Activated T-helper 1 cell treated with Interleukin-2 at 50 U/mL for 16 hours (primary cell): ENCODE measurements at regions not wholly inside any gene's neighbourhood (a gene's known extent, or its start where the extent isn't known, plus 50 kb on each side); places are given as distances from the start of the nearest gene placed in this dataset.

Experiments
- DNase-seq: peaks from one replicate; pipeline ENCODE4 v3.0.0-alpha.2; 2020; ENCODE audit warnings: low read depth

DNA sequence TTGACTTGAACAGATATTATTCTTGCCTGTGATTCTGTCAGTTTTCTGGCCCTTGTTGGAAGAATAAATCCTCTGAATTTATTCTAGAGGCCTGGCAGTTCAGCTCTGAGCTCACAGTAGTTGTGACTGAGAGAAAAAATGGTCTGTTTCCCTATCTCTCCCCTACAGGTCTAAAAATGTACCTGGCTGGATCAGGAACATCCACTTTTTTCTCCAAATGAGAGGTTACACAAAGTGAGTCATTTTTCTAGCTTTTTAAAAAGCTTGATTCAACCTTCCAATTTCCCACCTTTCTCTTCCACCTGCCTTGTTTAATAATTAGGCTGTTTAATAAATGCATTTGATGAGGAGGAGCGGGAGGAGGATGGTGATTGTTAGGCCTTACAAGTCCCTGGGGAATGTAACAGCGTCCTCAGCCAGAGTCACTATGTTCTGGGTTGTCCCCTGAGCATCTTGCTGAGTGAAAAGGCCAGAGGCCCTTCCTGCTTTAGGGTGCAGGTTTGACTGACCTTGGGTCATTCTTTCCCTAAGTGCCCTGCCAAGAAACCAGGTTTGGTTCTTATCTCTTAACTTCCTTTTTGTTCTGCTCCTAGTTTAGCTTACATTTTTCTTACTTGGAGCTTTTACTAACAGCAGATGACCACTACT is 91.7 kb upstream of the FUT8 start:
- no peak for DNase-seq

DNA sequence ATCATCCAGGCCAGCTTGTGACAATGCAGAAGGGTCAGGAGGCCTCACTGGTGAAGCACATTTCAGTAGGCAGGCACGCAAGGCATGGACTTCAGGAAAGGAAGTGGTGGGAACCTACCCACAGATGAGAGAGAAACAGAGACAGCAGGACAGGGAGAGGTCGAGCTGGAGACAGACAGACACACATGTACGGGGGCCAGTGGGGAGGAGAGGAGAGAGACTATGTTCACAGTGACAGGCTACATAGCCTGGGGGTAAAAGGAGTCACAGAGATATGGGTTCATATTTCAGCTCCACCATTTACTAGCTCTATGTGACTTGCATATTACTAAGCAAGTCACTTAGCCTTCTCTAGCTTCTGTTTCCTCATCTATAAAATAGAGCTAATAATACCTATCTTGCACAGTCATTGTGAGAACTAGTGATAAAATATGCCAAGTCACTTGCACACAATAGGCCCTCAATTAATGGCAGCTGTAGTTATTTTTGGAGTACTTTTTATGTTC is 91.1 kb upstream of the FUT8 start:
- no peak for DNase-seq

DNA sequence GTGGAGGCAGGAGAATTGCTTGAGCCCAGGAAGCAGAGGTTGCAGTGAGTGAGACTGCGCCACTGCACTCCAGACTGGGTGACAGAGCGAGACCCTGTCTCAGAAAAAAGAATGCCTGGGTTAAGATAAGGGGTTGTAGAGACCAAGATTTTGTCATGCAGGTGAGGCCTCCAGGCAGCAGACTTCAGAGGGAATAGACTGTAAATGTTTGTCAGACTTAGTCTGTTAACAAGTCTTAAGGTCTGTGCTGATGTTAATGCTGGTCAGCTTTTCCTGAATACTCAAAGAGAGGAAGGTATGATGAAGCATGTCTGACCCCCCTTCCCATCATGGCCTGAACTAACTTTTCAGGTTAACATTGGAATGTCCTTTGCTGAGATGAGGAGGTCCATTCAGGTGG is 83.0 kb upstream of the FUT8 start:
- no peak for DNase-seq

DNA sequence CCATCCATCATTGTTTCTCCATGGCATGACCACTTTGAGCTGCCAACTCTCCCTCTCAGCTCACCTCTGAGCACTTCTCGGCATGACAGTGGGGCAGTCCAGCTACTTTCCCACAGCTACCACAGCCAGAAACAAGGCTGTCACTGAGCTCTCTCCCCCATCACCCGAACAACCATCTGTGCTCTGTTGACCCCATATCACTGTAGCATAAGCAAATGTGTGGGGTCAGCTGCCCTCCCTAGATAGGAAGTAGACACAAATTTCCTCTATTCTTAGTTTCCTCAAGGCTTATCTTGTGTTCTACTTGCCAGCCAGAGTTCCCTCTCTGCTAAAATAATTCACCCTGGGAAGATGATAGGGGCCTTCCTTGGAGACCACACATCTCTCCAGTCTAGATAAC is 82.6 kb upstream of the FUT8 start:
- no peak for DNase-seq

DNA sequence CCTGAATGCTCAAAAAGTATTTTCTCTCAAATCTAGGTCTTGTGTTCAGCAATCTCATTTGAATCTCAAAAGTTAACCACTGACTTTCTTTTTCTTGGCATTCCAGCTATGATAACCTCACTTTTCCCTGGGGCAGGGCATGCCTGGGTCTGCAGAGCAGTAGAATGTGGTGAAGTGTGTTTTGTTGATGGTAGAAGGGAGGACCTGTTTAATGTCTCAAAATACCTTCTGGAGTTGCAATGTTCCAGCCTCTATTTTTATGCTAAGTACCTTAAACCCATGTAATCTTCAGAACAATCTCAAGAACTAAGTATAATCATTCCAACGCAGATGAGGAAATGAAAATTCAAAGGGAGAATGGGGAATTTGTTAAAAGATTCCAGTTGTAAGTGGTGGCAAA is 82.1 kb upstream of the FUT8 start:
- no peak for DNase-seq

DNA sequence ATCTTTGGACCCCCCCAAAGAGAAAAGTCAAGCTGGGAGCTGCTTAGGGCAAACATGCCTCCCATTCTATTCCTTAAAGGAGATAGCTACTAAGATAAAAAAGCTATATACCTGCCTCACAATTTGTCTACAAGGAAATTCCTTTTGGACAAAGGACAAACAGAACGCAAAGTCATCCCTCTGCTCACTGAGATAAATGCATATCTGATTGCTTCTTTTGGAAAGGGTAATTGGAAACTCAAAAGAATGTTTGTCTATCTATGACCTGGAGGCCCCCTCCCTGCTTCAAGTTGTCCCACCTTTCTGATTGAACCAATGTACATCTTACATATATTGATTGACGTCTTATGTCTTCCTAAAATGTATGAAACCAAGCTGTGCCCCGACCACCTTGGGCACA is 80.9 kb upstream of the FUT8 start:
- DNase-seq, result no peak

DNA sequence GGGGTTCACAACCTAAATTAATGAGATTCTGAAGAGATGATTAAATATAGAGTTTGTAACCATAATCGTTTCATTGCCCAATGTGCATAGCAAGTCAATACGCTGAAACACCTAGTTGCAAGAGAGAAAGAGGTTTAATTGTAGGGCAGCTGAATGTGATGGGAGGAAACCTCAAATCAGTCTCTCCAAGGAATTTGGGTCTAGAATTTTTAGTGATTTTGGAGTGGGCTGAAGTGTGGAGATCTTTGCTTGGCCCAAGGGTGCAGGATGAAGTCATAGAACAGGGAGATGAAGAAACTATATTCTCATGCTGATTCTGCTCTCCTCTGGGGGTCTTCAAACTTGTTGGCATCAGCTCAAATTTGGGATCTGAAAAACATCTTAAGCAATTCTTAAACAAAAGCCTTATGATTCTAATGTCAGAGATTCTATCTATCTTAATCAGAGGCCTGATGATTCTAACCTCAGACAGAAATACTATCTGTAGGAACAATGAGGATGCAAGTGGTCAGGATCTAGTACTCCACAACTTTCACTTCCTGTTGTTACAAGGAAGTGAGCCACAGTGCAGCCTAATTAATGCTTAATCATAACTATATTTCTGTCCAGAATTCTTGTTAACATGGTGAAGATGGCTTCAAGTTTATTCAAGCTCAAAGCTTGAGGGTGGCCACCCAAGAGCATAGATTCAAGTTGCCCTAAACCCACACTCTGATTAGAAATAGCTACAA is 80.2 kb upstream of the FUT8 start:
- no peak for DNase-seq

DNA sequence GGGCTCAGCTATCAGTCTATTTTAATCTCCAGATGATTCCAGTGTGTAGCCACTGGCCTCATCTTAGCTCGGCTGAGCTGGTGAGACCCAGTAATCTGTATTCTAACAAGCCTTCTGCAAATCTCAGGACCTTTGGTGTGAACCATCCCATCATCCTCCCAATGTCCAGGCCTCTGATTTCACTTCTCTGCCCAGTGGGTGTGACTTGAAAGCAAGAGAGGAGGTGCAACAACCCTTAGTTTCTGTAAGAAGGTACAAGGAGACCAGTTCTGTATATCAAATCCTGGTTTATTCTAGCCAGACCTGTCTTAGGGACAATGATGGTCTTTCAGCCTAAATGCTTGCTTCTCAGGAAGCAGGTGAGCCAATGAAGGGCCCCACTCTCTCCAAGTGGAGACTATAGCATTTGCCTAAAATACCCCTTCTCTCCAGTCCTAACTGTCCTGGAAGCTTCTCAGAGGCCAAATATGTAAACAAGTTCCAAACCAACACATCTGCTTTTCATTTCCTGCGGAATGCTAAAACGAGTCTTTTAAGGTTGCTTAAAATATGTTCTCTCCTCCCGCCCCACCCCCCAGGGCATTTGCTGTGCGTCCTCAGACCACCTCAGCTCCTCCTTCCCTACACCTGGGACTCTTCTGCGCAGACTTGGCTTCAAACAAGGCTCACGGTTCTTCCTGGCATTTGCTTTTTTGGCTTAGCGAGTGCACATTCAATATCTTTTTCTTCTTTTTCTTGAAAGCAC is 78.4 kb upstream of the FUT8 start:
- DNase-seq, result no peak

DNA sequence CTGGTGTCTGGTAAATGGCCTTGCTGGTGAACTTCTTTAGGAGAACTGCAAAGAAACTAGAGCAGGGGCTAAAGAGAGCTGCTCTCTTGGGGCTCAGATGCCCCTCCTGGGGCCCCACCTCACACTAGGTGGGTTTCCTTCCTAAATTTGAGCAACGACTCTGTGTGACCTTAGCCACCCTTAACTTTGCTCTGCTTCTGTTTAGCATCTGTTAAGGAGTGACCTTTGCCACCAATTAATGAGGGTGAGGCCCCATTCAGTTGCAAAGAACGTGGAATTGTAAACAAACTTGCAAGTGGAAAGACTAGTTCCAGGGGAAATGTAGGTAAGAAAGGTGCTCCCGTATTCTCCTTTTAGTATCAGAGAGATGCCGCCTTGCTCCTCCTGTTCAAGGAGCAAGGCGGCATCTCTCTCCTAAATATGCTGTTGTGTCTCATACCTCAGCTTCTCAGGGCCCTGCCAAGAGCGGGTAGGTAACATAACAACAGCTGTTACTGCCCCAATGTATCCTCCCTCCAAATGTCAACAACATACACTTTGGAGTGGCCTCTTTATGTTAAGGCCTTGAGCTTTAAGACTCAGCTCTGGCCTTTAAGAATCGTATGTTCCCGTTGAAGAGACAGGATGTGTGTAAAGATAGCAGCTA is 77.6 kb upstream of the FUT8 start:
- DNase-seq, result no peak

DNA sequence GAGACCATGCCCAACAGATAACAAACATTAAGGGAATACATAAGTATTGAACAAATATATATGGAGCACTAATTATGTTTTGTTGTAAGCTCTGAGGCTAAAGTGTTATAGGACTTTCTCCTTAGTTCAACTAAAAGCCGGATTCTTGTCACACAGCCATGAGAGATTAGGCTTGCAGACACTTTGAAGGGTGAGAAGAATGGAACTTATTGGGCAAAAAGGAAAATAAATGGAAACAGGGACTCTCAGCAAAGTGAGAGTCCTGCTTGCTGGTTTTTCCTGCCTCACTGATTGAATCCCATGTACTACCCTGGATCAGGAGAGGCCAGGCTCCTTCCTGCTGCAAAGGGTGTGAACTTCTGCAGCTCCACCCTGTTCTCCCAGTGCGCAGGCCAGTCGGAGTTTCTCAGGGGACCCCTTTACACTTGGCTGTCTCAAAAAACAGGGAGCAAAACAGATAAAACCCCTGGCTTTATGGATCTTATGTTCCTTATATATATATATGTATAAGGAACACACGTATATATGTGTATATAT is 77.1 kb upstream of the FUT8 start:
- DNase-seq, result no peak

DNA sequence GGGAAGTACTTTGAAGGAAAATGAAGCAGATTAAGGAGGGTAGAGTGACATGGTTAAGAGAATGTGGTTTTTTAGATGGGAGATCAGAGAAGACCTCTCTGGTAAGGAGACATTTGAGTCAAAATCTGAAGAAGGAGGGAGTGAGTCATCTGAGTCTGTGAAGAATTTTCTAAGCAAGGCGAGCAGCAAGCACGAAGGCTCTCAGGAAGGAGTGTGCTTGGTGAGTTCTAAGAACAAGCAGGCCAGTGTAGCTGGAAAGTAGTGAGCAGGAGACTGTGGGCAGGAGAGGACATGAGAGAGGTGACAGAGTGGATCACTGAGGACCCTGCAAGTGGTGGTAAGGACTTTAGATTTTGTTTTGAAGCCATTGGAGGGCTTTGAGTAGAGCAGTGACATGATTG is 76.3 kb upstream of the FUT8 start:
- no peak for DNase-seq

DNA sequence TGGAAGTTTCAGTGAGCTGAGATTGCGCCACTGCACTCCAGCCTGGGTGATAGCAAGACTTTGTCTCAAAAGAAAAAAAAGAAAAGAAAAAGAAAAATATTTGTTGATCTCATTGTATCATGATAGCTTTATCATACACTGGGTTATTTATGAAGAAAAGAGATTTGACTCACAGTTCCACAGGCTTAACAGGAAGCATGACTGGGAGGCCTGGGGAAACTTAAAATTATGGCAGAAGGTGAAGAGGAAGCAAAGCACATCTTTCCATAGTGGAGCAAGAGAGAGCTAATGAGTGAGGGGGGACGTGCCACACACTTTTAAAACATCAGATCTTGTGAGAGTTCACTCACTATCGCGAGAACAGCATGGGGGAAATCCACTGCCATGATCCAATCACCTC is 72.7 kb upstream of the FUT8 start:
- no peak for DNase-seq

DNA sequence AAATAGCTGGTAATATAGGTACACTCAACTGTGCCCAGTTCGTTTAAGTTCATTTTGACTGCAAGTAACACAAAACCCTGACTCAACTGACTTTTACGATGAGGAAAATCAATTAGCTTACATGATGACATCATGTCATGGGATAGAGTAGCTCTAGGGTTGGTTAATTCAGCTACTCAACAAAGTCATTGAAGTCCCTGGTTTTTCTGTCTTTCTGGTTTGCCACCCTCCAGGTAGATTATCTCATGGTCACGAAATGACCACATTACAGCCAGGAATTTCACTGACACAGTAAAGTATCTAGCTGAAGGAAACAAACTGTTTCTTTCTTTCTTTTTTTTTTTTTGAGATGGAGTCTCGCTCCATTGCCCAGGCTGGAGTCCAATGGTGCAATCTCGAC is 68.5 kb upstream of the FUT8 start:
- DNase-seq, result no peak

DNA sequence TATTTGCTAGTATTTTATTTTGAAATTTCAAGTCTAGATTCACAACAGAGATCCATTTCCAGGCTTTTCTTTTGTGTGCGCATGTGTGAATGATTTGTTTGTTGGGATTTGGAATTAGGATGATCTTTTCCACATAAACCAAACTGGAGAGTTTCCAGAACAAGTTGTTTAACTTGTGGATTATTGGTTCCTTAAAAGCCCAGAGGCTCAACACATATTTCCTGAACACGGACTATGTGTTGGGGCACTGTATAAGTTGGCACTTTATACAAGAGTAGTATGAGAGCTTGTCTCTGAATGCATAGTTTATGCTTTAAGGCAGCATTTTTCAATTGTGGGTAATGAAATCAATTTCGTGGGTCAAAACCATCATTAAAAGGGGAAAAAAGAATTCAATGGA is 67.3 kb upstream of the FUT8 start:
- no peak for DNase-seq

DNA sequence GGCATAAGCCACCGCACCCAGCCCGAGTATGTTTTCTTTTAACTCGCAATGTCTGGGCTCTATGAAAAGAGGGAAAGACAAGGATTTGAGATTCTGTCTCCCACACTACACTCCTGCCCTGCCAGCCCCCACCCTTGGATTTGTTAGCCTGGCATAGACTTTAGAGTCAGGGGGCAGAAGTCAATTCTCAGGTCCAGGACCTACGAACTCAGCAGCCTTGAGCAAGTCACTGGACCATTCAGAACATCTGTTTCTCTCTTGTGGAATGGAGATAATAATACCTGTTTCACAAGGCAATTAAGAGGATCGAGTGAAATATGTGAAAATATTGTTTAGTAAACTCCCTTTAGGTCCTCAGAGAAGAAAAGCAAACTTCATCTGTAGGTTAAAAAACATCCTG is 66.1 kb upstream of the FUT8 start:
- no peak for DNase-seq

DNA sequence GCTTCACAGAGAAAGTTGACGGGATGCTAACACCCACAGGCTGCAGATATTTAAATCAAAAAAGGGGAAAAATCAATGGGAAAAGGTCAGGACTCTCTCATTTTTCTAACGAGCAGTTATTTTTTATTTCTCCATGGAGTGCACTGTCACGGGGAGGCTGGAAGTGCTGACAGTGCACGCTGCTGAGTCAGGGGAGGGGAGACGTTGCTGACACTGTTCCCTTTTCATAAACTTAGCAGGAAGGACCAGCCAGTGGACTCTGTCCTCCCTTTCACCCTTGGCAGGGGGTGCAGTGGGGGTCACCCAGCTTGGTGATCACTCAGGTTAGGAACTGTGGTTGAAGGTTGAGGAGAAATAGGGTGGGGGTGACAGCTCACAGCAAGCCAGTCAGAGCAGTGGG is 65.6 kb upstream of the FUT8 start:
- no peak for DNase-seq

DNA sequence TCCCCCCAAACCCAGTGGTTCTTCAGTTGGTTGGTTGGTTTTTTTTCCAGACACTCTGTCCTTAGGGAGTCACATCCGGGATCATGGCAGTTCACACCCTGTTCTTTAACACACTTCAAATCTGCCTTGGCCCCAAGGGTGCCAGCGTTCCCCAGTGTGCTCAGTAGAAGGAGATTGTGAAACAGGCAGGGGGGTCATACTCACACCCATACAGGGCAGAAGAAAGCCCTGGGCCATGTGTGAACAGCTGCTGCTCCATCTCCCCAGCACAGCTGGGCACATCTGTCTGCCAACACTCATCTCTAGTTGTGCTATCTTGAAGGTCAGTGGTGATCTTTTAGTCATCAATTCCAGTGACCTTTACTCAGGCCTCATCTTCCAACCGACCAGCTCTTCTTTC is 64.4 kb upstream of the FUT8 start:
- no peak for DNase-seq

DNA sequence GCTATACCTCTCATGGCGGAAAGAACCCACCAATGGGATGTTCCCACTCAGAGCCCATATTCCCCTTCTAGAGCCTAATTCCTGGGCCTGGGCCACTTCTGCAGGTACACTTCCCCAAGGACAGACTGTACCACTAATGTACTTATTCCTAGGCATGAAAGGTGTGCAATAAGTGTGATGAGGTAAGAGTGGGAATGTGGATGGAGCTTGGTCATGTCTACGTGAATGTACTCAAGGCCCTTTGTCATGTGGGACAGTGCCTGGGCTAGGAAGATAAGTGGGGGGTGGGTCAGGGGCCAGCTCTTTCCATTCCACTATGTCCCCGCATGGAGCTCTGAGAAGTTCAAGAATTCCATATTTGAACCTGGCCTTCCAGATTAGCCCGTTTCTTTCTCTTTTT is 63.4 kb upstream of the FUT8 start:
- DNase-seq, result no peak

DNA sequence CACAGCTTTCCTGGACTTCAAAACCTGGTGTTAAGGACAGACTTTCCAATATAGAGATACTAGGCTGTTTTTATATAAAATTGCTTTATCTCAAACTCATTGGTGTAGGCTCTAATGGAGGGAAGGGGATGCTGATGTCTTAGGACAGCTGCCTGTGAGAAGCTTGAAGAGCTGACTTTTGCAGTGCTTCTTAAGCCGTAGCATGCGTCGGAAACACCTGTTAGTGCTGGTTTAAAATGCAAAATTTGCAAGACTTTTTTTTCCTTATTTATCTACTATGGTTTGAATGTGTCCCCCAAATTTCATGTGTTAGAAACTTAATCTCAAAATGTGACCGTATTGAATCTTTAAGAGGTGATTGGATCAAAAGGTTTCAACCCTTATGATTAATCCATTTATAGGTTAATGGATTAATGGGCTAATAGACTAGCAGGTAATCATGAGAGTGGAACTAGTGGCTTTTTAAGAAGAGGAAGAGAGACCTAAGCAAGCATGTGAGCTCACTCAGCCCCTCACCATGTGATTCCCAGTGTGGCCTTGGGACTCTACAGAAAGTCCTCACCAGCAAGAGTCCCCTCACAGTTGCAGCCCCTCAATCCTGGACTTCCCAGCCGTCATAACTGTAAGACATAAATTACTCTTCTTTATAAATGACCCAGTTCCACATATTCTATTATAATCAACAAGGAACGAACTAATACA is 60.9 kb upstream of the FUT8 start:
- DNase-seq, result no peak

DNA sequence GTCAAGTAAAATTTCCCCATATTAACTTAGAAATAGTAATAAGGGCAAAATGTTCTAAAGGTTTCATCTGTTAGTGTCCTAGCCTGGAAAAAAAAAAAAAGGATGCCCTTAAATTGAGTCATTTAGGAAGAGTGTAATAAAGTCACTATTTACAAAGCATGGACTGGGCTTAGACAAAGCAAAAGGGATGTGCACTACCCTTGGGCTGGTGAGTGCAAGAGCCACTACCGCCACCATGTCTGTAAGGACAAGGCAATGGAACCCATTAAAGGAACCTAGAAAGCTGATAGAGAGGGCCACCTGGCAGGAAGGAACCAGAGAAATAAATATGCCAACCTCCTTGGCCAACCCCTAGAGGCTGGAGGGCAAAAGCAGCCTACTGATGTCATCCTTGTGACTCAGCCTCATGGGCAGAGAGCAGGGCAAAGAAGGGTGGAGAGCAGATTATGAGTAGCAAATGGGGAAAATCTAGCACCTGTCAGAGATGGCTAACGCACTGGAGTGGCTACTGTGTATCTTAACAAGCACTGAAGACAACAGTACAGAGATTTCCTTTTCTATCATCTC is 59.5 kb upstream of the FUT8 start:
- DNase-seq, result no peak

DNA sequence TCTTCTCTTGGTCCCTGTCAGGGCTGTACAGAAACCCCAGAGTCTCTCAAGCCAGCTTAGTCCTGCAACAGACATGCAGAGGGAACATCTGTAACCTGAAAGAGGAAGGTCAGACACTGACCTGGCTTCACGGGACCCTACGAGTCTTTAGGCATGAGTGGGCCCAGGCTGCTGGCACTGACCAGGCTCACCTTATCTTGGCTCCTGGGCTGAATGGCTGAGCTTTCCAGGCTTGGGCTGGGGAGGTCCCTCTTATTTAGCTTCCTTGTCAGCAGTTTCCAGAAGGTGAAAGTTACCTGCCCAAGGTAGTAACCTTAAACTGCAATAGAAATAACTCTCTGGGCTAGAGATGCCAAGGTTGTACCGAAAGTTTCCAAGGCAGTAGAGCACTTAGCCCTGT is 58.4 kb upstream of the FUT8 start:
- DNase-seq, result no peak

DNA sequence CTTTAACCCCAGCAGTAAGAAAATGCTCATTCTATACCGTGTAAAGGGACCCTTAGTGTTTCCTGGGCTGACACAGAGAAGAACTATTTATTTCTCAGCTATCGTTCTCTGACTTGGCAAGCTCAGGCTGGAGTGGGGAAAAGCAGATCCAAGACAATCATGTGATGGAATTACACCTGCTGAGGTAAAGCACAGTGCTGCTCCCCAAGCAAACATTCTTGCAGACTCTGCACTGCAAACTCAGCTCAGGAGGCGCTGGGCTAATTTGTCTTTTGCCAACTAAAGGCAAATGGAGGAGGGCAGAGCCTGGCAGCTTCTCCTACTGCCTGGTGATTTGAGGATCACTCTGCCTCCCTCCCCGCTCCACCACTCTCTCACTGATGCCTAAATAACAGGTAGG is 57.8 kb upstream of the FUT8 start:
- DNase-seq, result no peak
